HUES64 (cell line): ENCODE measurements at regions not wholly inside any gene's neighbourhood (a gene's known extent, or its start where the extent isn't known, plus 50 kb on each side); places are given as distances from the start of the nearest gene placed in this dataset.
A peak's percentile ranks its signal among the peaks of the same experiment; 100 is the strongest.

Source experiments
- H3K27ac ChIP-seq: 2 replicates; pipeline ENCODE4 v1.7.0; 2013; ENCODE audit warnings: low read depth, low read length, inconsistent platforms
- H3K27me3 ChIP-seq: 2 replicates; pipeline ENCODE4 v1.6.1; 2013; ENCODE audit warnings: mild to moderate bottlenecking, low read length; ENCODE audit not compliant: insufficient read depth
- H3K36me3 ChIP-seq: 2 replicates; pipeline ENCODE4 v1.6.1; 2013; ENCODE audit warnings: mild to moderate bottlenecking, low read length; ENCODE audit not compliant: insufficient read depth
- H3K4me1 ChIP-seq: 2 replicates; pipeline ENCODE4 v1.6.1; 2013; ENCODE audit warnings: mild to moderate bottlenecking, low read length, moderate library complexity; ENCODE audit not compliant: insufficient read depth
- H3K4me3 ChIP-seq: 2 replicates; pipeline ENCODE4 v1.5.1; 2013; ENCODE audit warnings: mild to moderate bottlenecking, low read length, moderate library complexity
- H3K9ac ChIP-seq: 2 replicates; pipeline ENCODE4 v1.6.1; 2013; ENCODE audit warnings: mild to moderate bottlenecking, low read depth, low read length
- H3K9me3 ChIP-seq: 2 replicates; pipeline ENCODE4 v1.6.1; 2013; ENCODE audit warnings: low read depth, low read length; ENCODE audit not compliant: insufficient read depth
- WGBS: fragments of 150-250, 120-280 bp; methylation state at CpG from one replicate; pipeline ENCODE4 v1.1.7; 2013; ENCODE audit warnings: missing lambda C conversion rate; 5-methylcytosine and 5-hydroxymethylcytosine counted together

DNA sequence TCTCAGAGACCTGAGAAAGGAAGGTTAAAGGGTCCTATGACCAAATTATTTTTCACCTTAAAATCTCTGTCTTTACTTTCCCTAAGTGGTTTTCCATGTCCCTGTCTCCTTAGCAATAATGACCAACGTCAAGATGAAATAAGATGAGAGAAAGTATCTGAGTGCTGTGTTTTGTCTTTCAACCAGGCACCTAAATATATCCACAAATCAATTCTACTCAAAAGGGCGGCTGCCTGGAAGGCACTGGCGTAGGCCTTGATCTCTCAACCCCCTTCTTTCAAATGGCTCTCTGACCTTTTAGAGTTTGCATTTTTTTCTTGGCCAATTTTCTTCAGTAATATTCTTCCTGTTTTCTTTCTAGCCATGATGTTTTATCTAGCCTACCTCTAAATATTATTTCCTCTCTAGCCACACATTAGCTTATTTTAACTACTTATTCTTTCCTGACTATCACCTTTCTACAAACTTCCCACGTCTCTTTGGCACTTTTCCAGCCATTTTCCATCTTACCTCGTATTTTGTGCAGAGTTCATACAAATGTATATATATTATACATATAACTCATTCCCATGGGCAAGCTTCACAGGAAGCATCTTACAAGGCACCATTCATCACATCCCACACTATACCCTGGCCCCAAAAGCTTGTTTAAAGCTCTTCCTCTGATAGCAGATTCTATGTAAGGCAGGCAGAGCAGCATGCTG is 204.5 kb downstream of the SNX18 start:
- no peak overlapping the region for H3K9ac ChIP-seq
- no peaks in the 10 kb centered on the region for H3K9me3 ChIP-seq
- no peak overlapping the region for H3K4me3 ChIP-seq
- WGBS: 94% methylated on average over 3 of the region's 5 CpGs
- H3K36me3 ChIP-seq: no peaks in the 10 kb centered on the region
- H3K27me3 ChIP-seq: no peaks in the 10 kb centered on the region
- peaks cover 20% of the 10 kb centered on the region; the same call in 1 of the 2 replicates for H3K4me1 ChIP-seq
- H3K27ac ChIP-seq: no peak overlapping the region

DNA sequence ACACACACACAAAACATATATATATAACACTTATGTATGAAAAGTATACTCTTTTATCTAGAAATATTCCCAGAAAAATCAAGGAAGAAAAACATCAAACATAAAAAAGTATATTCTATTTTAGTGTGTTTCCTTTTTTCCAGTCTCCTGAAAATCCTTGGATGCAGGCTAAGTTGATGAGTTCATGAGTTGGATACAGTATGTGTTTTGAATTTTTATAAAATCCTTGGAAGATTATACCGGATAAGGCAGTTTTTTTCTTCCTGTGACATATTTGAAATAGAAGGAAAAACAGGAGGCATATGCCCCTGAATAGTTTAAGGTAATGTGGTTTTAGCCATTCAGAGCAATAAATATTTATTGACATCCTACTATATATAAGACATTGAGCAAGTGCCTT is 203.6 kb downstream of the SNX18 start:
- Histone ChIP-seq H3K4me1 (peaks cover 20% of the 10 kb centered on the region; the same call in 1 of the 2 replicates), H3K9ac (no peak overlapping the region), H3K36me3 (no peaks in the 10 kb centered on the region), H3K4me3 (no peak overlapping the region), H3K27ac (no peak overlapping the region), H3K27me3 (no peaks in the 10 kb centered on the region), H3K9me3 (no peaks in the 10 kb centered on the region)
- 94% methylated on average over 1 of the region's 1 CpG for WGBS

DNA sequence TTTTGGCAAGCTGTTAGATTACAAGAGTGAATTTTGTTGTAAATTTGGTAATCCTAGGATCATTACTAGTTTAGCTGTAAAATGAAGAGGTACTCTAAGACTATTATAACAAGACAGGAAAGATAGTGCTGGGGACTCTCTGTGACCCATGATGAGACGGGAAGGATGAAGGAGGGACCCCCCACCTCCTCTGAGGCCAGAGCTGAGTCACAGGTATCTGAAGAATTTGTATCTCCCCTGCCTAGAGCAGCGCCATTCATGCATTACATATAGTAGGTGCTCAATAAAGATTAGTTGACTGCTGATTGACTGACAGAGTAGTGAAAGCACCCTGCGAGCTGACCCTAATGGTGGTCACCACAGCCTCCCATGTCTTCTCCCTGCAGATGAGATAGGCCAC is 202.8 kb downstream of the SNX18 start:
- no peaks in the 10 kb centered on the region for H3K27me3 ChIP-seq
- H3K27ac ChIP-seq: no peak overlapping the region
- H3K9ac ChIP-seq: no peak overlapping the region
- H3K4me1 ChIP-seq: peaks cover 20% of the 10 kb centered on the region; the same call in 1 of the 2 replicates
- no peaks in the 10 kb centered on the region for H3K9me3 ChIP-seq
- H3K36me3 ChIP-seq: no peaks in the 10 kb centered on the region
- no peak overlapping the region for H3K4me3 ChIP-seq
- 66% methylated on average over 3 of the region's 3 CpGs for WGBS

DNA sequence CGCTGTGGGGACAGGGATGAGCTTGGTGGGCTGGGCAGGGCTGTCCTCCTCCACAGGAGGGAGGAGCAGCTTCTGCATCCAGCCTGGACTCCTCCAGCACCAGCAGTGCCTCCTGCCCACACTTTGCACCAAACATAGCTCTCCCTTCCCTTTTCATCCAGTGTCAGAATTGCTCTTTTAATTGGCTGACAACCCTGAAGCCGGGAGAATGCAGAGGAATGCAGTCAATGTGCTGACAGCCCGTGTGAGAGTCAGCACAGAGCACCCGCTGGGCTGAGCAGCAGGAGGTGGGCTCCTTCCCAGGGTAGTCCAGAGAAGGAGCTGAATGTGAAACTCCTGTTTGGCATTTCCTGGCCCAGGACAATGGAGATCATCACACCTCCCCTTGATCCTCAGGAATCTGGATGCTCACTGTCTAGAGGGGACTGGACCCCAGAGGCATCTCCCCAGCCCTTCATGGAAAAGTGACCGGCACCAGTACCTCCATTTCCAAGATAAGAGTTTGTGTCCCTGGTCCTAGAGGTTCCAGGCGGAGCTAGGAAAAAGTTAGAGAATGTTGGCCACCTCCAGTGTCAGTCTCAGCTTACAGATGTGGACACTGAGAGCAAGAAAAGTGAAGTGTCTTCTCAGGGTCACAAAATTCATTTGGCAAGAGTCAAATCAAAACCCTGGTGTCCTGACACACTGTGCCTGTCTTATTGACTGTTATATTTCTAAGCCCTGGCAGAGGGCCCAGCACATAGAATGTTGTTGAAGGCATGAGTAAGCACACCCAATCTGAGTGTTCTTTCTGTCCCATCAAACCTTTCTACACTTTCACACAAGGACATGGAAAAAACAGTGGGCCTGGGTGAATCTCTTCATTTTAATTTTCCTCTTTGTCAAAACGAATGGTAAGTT is 202.1 kb downstream of the SNX18 start:
- peak overlapping the region; percentile 54; the same call in 1 of the 2 replicates for H3K27ac ChIP-seq
- no peaks in the 10 kb centered on the region for H3K27me3 ChIP-seq
- H3K4me3 ChIP-seq: no peak overlapping the region
- peaks cover 20% of the 10 kb centered on the region; the same call in 1 of the 2 replicates for H3K4me1 ChIP-seq
- H3K9ac ChIP-seq: no peak overlapping the region
- WGBS: 41% methylated on average over 7 of the region's 7 CpGs
- H3K9me3 ChIP-seq: no peaks in the 10 kb centered on the region
- H3K36me3 ChIP-seq: no peaks in the 10 kb centered on the region

DNA sequence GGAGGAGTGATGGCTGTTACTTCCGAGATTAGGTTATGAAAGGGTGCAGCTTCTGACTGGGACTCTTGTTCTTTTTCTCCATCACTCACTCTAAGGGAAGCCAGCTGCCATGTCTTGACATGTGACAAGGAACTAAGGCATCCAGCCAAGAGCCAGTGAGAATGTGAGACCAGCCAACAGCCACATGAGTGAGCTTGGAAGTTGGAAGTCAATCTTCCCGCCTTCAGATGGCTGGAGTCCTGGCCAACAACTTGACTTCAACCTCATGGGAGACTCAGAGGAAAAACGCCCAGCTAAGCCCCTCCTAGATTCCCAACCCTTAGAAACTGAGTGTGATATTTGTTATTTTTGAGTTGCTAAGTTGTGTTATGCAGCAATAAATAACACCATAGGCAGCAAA is 201.1 kb downstream of the SNX18 start:
- no peak overlapping the region for H3K27ac ChIP-seq
- H3K27me3 ChIP-seq: no peaks in the 10 kb centered on the region

DNA sequence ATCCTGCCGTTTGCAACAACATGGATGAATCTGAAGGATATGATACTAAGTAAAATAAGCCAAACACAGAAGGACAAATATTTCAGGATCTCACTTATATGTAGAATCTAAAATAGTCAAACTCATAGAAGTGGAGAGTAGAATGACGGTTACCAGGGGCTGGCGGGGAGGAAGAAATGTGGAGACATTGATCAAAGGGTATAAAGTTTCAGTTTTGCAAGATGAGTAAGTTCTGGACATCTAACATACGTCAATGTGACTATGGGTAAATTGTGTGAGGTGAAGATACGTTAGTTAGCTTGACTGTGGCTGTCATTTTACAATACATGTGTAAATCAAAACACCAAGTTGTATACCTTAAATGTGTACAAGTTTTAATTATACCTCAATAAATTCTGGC is 200.3 kb downstream of the SNX18 start:
- Histone ChIP-seq H3K36me3 (no peaks in the 10 kb centered on the region), H3K27me3 (no peaks in the 10 kb centered on the region), H3K9ac (no peak overlapping the region), H3K27ac (no peak overlapping the region), H3K4me1 (peaks cover 20% of the 10 kb centered on the region; the same call in 1 of the 2 replicates), H3K9me3 (no peaks in the 10 kb centered on the region), H3K4me3 (no peak overlapping the region)
- WGBS: 97% methylated on average over 3 of the region's 5 CpGs

More for the DNA sequence above, 201.1 kb downstream of the SNX18 start:
- 97% methylated on average over 2 of the region's 3 CpGs for WGBS
- no peaks in the 10 kb centered on the region for H3K36me3 ChIP-seq
- no peak overlapping the region for H3K4me3 ChIP-seq
- no peak overlapping the region for H3K9ac ChIP-seq
- H3K4me1 ChIP-seq: peaks cover 20% of the 10 kb centered on the region; the same call in 1 of the 2 replicates
- H3K9me3 ChIP-seq: no peaks in the 10 kb centered on the region

DNA sequence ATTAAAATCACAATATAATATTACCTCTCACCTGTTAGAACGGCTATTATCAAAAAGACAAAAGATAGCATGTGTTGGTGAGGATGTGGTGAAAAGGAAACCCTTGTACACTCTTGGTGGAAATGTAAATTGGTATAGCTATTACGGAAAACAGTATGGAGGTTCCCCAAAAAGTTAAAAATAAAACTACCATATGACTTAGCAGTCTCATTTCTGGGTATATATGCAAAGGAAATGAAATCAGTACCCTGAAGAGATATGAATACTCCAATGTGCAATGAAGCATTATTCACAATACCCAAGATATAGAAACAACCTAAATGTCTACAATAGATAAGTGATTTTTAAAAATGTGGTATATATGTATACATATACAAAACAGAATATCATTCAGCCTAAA is 199.9 kb downstream of the SNX18 start:
- Histone ChIP-seq H3K9me3 (no peaks in the 10 kb centered on the region), H3K27me3 (no peaks in the 10 kb centered on the region), H3K27ac (no peak overlapping the region), H3K4me1 (peaks cover 20% of the 10 kb centered on the region; the same call in 1 of the 2 replicates), H3K9ac (no peak overlapping the region), H3K4me3 (no peak overlapping the region), H3K36me3 (no peaks in the 10 kb centered on the region)
- no CpG with 5 or more reads among the region's 2 CpGs for WGBS

DNA sequence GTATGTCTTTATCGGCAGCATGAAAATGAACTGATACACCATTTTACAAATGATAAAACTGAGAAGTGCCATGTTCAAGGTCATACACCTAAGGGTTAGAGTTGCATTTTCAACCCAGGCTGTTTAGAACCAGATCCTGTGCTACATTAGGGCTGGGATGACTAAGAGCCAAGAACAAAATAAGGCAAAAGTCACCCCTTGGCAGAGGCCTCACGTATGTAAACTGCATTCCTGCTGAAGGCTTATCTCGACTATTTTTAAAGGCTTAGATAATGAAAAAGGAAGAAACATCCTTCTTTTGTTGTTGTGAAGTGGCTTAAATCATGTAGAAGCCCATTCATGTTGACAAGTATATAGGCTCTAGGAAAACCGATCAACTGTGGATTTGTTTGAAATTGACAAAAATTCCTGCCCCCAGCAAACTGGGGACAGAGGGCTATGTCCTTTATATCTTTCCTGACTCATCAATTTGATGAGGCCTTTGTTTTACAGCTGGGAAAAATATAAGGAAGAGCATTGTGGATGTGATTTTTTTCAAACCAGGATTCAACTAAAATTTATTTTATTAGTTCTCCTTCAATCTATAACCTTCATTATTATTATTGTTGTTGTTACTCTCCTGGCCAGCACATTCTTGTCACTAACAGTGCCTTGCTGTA is 196.5 kb downstream of the SNX18 start:
- H3K4me3 ChIP-seq: no peak overlapping the region
- H3K27me3 ChIP-seq: no peaks in the 10 kb centered on the region
- H3K4me1 ChIP-seq: peaks cover 4% of the 10 kb centered on the region; the same call in 1 of the 2 replicates
- H3K9ac ChIP-seq: no peak overlapping the region
- no peaks in the 10 kb centered on the region for H3K36me3 ChIP-seq
- H3K27ac ChIP-seq: no peak overlapping the region
- no peaks in the 10 kb centered on the region for H3K9me3 ChIP-seq
- 93% methylated on average over 4 of the region's 4 CpGs for WGBS

DNA sequence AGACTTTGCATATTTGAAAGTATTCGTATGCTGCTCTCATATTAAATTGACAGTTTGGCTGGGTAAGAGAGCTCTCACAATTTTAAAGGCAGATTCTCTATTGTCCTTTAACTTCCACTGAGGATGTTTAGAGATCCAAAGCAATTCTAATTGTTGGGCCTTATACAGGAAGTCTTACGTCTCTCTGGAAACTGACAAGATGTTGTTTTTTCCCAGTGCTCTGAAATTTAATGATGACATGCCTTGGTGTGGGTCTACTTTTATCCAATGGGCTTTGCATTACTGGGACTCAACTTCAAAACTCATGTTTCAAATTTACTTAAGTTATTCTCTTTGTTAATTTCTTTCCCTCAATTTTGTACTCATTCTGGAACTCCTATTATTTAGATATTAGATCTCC is 191.5 kb downstream of the SNX18 start:
- H3K27ac ChIP-seq: no peak overlapping the region
- WGBS: 99% methylated on average over 2 of the region's 2 CpGs

DNA sequence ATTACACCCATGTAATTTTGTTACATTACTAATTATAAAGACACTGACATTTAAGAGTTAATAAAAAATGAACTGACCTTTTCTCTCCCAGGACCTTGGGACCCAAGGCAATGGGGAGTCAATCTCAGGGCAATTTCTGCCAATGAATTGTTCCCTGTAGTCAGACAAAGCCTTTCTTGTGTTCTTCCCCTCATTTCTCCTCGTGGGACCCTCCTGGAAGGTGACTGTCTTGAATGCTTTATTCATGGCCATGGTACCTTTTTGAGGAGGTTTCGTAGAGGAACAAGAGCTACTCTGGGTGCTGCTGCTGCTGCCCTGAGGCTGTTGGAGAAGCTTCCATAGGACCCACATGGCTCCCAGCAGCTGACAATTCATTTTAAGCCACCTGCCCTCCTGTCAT is 190.3 kb downstream of the SNX18 start:
- H3K9me3 ChIP-seq: no peaks in the 10 kb centered on the region
- H3K27me3 ChIP-seq: peaks cover 12% of the 10 kb centered on the region; the same call in 1 of the 2 replicates
- no peak overlapping the region for H3K9ac ChIP-seq
- H3K36me3 ChIP-seq: no peaks in the 10 kb centered on the region
- no peak overlapping the region for H3K27ac ChIP-seq
- WGBS: 88% methylated on average over 2 of the region's 2 CpGs
- peaks cover 13% of the 10 kb centered on the region; the same call in 1 of the 2 replicates for H3K4me1 ChIP-seq
- no peak overlapping the region for H3K4me3 ChIP-seq

More for the DNA sequence above, 191.5 kb downstream of the SNX18 start:
- H3K36me3 ChIP-seq: no peaks in the 10 kb centered on the region
- peaks cover 12% of the 10 kb centered on the region; the same call in 1 of the 2 replicates for H3K27me3 ChIP-seq
- H3K9me3 ChIP-seq: no peaks in the 10 kb centered on the region
- peaks cover under 1% of the 10 kb centered on the region; the same call in 1 of the 2 replicates for H3K4me1 ChIP-seq
- no peak overlapping the region for H3K9ac ChIP-seq
- no peak overlapping the region for H3K4me3 ChIP-seq
